HG03432 (cell line): ENCODE measurements at regions not wholly inside any gene's neighbourhood (a gene's known extent, or its start where the extent isn't known, plus 50 kb on each side); places are given as distances from the start of the nearest gene placed in this dataset.

ENCODE experiments used
- ATAC-seq: cut with Tn5 transposase; IDR thresholded peaks from one replicate; pipeline ENCODE4 v1.9.1; 2021; ENCODE audit warnings: mild to moderate bottlenecking, moderate library complexity; ENCODE audit not compliant: unreplicated experiment

- ATAC-seq = no peak
These were observed 143.5 kb downstream of the ACKR3 start for GRCh38 chr2:236712961-236713673.

- no peak for ATAC-seq
These were observed 144.5 kb downstream of the ACKR3 start for GRCh38 chr2:236714080-236714479.

GRCh38 chr2:236715077-236715476 lies 145.5 kb downstream of the ACKR3 start:
- ATAC-seq = no peak

DNA sequence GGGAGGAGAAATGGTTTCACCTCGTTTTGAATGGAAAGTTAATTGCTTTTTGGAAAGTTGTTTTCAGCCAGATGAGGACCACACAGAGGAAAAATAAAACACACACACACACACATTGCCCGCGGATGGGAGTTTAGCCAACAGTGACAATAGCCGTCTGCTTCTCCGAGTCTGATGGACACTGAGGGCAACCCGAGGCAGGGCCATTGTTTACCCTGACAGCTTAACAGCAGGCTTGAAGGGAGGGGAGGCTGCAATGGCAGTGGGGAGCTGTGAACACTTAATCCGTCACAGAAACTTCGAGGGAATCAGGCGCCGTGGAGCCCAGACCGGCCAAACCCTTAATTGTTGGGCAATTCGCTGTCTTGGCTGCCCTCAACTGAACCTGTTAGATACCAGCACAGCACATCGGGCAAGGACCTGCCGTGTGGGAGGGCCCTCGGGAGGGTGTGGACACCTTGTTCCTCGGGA lies 145.9 kb downstream of the ACKR3 start:
- no peak for ATAC-seq

GRCh38 chr2:236717120-236717519 lies 147.5 kb downstream of the ACKR3 start:
- no peak for ATAC-seq

DNA sequence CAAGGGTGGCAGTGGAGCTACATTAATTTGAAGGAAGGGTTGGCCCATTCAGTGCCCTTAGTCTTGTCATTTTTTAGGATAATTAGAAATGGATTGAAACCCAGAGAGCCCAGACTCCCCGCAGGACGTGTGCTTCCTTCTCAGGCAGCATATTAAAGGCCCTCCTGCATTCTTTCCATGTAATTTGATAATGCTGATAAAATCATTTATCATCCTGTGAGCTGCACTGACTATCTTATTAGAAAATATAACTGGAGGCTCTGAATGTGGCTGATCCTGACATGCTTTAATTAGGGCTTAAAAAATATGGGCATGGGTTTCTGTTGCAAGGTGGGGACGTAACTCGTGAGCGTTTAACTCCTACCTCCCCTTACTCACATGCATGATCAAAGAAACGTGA lies 148.1 kb downstream of the ACKR3 start:
- no peak for ATAC-seq

GRCh38 chr2:236718207-236718992 lies 148.8 kb downstream of the ACKR3 start:
- no peak for ATAC-seq

- ATAC-seq = no peak
These were observed 149.6 kb downstream of the ACKR3 start for GRCh38 chr2:236719192-236719635.

- ATAC-seq = no peak
These were observed 151.4 kb downstream of the ACKR3 start for GRCh38 chr2:236720974-236721540.

DNA sequence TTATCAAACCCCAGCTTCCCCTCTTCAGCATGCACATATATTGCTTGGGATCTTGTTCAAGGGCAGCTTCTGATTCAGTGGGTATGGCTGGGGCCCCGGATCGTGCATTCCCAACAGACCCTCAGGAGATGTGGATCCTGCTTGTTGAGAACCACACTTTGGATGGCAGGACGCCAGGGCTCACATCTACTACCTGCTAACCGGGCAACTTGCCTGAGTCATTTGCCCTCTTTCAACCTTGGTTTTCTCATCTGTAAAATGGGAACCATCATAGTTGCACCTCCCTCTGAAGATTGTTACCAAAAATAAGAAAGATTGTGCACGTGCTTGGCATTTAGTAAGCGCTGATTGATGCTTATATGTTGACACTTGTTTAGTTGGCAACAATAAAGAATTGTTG lies 154.6 kb downstream of the ACKR3 start:
- no peak for ATAC-seq

GRCh38 chr2:236726701-236727450 lies 157.3 kb downstream of the ACKR3 start:
- no peak for ATAC-seq

GRCh38 chr2:236728916-236729670 lies 159.5 kb downstream of the ACKR3 start:
- ATAC-seq = no peak

- ATAC-seq = no peak
These were observed 160.8 kb downstream of the ACKR3 start for GRCh38 chr2:236730393-236730792.

GRCh38 chr2:236731767-236732580 lies 162.3 kb downstream of the ACKR3 start:
- no peak for ATAC-seq

GRCh38 chr2:236733156-236733555 lies 163.5 kb downstream of the ACKR3 start:
- ATAC-seq = no peak

- ATAC-seq = no peak
These were observed 166.2 kb downstream of the ACKR3 start for GRCh38 chr2:236735825-236736238.

GRCh38 chr2:236738030-236738429 lies 168.4 kb downstream of the ACKR3 start:
- ATAC-seq = no peak

GRCh38 chr2:236738896-236739295 lies 169.3 kb downstream of the ACKR3 start:
- ATAC-seq = no peak

- ATAC-seq = no peak
These were observed 170.0 kb downstream of the ACKR3 start for GRCh38 chr2:236739663-236740062.

DNA sequence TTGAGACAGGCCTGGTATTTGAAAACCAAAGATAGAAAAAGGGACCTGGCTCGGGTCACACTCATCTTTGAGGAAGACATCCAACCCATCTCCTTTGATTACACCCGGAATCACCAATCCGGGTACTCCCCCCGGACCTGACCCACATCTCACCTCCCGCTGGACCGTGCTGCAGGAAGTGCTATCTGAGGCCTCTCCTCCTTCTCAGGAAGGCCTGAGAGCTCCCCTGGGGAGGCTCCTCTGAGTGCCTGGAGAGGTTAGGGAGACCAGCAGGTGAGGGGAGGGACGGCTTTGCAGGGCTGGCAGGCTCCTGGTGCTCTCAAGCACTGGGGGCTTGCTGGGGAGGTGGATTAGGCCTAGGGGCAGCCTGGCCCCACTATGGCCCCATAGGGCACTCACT lies 170.9 kb downstream of the ACKR3 start:
- no peak for ATAC-seq
